ENCODE measurements at regions not wholly inside any gene's neighbourhood (a gene's known extent, or its start where the extent isn't known, plus 50 kb on each side); places are given as distances from the start of the nearest gene placed in this dataset.

- TF ChIP-seq, protein P1, sequence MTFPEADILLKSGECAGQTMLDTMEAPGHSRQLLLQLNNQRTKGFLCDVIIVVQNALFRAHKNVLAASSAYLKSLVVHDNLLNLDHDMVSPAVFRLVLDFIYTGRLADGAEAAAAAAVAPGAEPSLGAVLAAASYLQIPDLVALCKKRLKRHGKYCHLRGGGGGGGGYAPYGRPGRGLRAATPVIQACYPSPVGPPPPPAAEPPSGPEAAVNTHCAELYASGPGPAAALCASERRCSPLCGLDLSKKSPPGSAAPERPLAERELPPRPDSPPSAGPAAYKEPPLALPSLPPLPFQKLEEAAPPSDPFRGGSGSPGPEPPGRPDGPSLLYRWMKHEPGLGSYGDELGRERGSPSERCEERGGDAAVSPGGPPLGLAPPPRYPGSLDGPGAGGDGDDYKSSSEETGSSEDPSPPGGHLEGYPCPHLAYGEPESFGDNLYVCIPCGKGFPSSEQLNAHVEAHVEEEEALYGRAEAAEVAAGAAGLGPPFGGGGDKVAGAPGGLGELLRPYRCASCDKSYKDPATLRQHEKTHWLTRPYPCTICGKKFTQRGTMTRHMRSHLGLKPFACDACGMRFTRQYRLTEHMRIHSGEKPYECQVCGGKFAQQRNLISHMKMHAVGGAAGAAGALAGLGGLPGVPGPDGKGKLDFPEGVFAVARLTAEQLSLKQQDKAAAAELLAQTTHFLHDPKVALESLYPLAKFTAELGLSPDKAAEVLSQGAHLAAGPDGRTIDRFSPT (tag by site-specific recombination; IDR thresholded peaks at IDR 0.05), result no peak
- TF ChIP-seq ZNF10 (tag by site-specific recombination; IDR thresholded peaks at IDR 0.05), result no peak
- TF ChIP-seq, protein P2, sequence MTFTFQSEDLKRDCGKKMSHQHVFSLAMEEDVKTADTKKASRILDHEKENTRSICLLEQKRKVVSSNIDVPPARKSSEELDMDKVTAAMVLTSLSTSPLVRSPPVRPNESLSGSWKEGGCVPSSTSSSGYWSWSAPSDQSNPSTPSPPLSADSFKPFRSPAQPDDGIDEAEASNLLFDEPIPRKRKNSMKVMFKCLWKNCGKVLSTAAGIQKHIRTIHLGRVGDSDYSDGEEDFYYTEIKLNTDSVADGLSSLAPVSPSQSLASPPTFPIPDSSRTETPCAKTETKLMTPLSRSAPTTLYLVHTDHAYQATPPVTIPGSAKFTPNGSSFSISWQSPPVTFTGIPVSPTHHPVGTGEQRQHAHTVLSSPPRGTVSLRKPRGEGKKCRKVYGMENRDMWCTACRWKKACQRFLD (tag by site-specific recombination; IDR thresholded peaks at IDR 0.05), result no peak
Observed at GRCh38 chr15:97858296-97858695, 102.2 kb upstream of the ARRDC4 start (continued).

GRCh38 chr15:97861529-97862260 is 98.8 kb upstream of the ARRDC4 start:
- no peaks in the 10 kb centered on the region for H3K9me3 ChIP-seq (ENCODE audit: control insufficient read depth, insufficient read depth, low read depth, low read length)
- H3K4me3 ChIP-seq (ENCODE audit: low read depth, low read length), result no peak overlapping the region
- no peaks in the 10 kb centered on the region for H3K36me3 ChIP-seq (ENCODE audit: control insufficient read depth in 2 of 2, insufficient read depth in 1 of 2, low read length in 2 of 2)
- POLR2A ChIA-PET, result no interaction called here
- TF ChIP-seq KLF1 (tag by site-specific recombination; IDR thresholded peaks at IDR 0.05), result no peak
- TF ChIP-seq ZNF529 (tag by site-specific recombination; IDR thresholded peaks at IDR 0.05; ENCODE audit: insufficient replicate concordance), result no peak
- no peak for TF ChIP-seq OVOL3 (tag by site-specific recombination; IDR thresholded peaks at IDR 0.05)
- TF ChIP-seq ZNF37A (tag by site-specific recombination; IDR thresholded peaks at IDR 0.05), result no peak
- TF ChIP-seq ZNF10 (tag by site-specific recombination; IDR thresholded peaks at IDR 0.05), result no peak
- TF ChIP-seq ZNF621 (tag by site-specific recombination; IDR thresholded peaks at IDR 0.05), result no peak
- TF ChIP-seq, protein P3, sequence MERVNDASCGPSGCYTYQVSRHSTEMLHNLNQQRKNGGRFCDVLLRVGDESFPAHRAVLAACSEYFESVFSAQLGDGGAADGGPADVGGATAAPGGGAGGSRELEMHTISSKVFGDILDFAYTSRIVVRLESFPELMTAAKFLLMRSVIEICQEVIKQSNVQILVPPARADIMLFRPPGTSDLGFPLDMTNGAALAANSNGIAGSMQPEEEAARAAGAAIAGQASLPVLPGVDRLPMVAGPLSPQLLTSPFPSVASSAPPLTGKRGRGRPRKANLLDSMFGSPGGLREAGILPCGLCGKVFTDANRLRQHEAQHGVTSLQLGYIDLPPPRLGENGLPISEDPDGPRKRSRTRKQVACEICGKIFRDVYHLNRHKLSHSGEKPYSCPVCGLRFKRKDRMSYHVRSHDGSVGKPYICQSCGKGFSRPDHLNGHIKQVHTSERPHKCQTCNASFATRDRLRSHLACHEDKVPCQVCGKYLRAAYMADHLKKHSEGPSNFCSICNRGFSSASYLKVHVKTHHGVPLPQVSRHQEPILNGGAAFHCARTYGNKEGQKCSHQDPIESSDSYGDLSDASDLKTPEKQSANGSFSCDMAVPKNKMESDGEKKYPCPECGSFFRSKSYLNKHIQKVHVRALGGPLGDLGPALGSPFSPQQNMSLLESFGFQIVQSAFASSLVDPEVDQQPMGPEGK (tag by site-specific recombination; IDR thresholded peaks at IDR 0.05), result no peak
- TF ChIP-seq ZSCAN16 (tag by site-specific recombination; IDR thresholded peaks at IDR 0.05), result no peak
- TF ChIP-seq ZNF416 (tag by site-specific recombination; IDR thresholded peaks at IDR 0.05), result no peak
- TF ChIP-seq ZNF624 (tag by site-specific recombination; IDR thresholded peaks at IDR 0.05), result no peak
- TF ChIP-seq ELK4 (IDR thresholded peaks at IDR 0.05; ENCODE audit: borderline replicate concordance, low read depth, low read length), result no peak
- TF ChIP-seq, protein P4, sequence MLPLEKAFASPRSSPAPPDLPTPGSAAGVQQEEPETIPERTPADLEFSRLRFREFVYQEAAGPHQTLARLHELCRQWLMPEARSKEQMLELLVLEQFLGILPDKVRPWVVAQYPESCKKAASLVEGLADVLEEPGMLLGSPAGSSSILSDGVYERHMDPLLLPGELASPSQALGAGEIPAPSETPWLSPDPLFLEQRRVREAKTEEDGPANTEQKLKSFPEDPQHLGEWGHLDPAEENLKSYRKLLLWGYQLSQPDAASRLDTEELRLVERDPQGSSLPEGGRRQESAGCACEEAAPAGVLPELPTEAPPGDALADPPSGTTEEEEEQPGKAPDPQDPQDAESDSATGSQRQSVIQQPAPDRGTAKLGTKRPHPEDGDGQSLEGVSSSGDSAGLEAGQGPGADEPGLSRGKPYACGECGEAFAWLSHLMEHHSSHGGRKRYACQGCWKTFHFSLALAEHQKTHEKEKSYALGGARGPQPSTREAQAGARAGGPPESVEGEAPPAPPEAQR (tag by site-specific recombination; IDR thresholded peaks at IDR 0.05), result no peak
- TF ChIP-seq ZNF223 (tag by site-specific recombination; IDR thresholded peaks at IDR 0.05), result no peak
- TF ChIP-seq TSHZ1 (tag by site-specific recombination; IDR thresholded peaks at IDR 0.05; ENCODE audit: borderline replicate concordance), result no peak
- no peaks in the 10 kb centered on the region for H3K4me1 ChIP-seq (ENCODE audit: control insufficient read depth, insufficient read depth, low read length)
- no peak overlapping the region for H3K27ac ChIP-seq (ENCODE audit: extremely low read depth, low read depth, low read length)
- CTCF ChIA-PET, result interaction anchor here (0.6 to 1.1 kb wide), 4 partner anchors 8 to 567 kb away, joined by 3 to 4 read pairs (median 3); no protein-coding TSS in a partner anchor

Data from HEK293 (cell line).